NAMALWA (cell line): ENCODE measurements at regions not wholly inside any gene's neighbourhood (a gene's known extent, or its start where the extent isn't known, plus 50 kb on each side); places are given as distances from the start of the nearest gene placed in this dataset.
"Not testable (repeated sequence)": the region's sequence is repeated elsewhere in the genome, so short reads cannot be mapped to it uniquely, and the experiment has no call there.

Experiments
- DNase-seq: peaks from one replicate; pipeline ENCODE4 v3.0.0-alpha.2; 2015; ENCODE audit warnings: low spot score

GRCh38 chr12:46711756-46712155 lies 114.0 kb downstream of the SLC38A4 start:
- no peak for DNase-seq

GRCh38 chr12:46710125-46710743 lies 115.6 kb downstream of the SLC38A4 start:
- no peak for DNase-seq

GRCh38 chr12:46702581-46703344 lies 123.0 kb downstream of the SLC38A4 start:
- no peak for DNase-seq

GRCh38 chr12:46701356-46701755 lies 124.4 kb downstream of the SLC38A4 start:
- DNase-seq: no peak

GRCh38 chr12:46699986-46700385 lies 125.8 kb downstream of the SLC38A4 start:
- DNase-seq: no peak

GRCh38 chr12:46698003-46698402 lies 127.8 kb downstream of the SLC38A4 start:
- DNase-seq: no peak

- no peak for DNase-seq
Measured at GRCh38 chr12:46693518-46693917, 132.3 kb downstream of the SLC38A4 start.

GRCh38 chr12:46693034-46693433 lies 132.8 kb downstream of the SLC38A4 start:
- DNase-seq: no peak

GRCh38 chr12:46692606-46693005 lies 133.2 kb downstream of the SLC38A4 start:
- no peak for DNase-seq

GRCh38 chr12:46686267-46686942 lies 139.4 kb downstream of the SLC38A4 start:
- DNase-seq: no peak

- not testable (repeated sequence) for DNase-seq
Measured at GRCh38 chr12:46684243-46684642, 141.6 kb downstream of the SLC38A4 start.

- no peak for DNase-seq
Measured at GRCh38 chr12:46682148-46682547, 143.6 kb downstream of the SLC38A4 start.

GRCh38 chr12:46680506-46680905 lies 145.3 kb downstream of the SLC38A4 start:
- DNase-seq: no peak

- no peak for DNase-seq
Measured at GRCh38 chr12:46679754-46680153, 146.0 kb downstream of the SLC38A4 start.

GRCh38 chr12:46678426-46678825 lies 147.4 kb downstream of the SLC38A4 start:
- DNase-seq: no peak

- DNase-seq: no peak
Measured at GRCh38 chr12:46677749-46678148, 148.0 kb downstream of the SLC38A4 start.

GRCh38 chr12:46676797-46677520 lies 148.8 kb downstream of the SLC38A4 start:
- DNase-seq: no peak

GRCh38 chr12:46676396-46676795 lies 149.4 kb downstream of the SLC38A4 start:
- no peak for DNase-seq

GRCh38 chr12:46675736-46676135 lies 150.1 kb downstream of the SLC38A4 start:
- DNase-seq: peak; percentile 56

GRCh38 chr12:46674800-46675199 lies 151.0 kb downstream of the SLC38A4 start:
- DNase-seq: no peak

GRCh38 chr12:46674129-46674528 lies 151.7 kb downstream of the SLC38A4 start:
- no peak for DNase-seq

GRCh38 chr12:46671102-46671501 lies 154.7 kb downstream of the SLC38A4 start:
- DNase-seq: no peak
